ENCODE measurements at regions not wholly inside any gene's neighbourhood (a gene's known extent, or its start where the extent isn't known, plus 50 kb on each side); places are given as distances from the start of the nearest gene placed in this dataset.

DNA sequence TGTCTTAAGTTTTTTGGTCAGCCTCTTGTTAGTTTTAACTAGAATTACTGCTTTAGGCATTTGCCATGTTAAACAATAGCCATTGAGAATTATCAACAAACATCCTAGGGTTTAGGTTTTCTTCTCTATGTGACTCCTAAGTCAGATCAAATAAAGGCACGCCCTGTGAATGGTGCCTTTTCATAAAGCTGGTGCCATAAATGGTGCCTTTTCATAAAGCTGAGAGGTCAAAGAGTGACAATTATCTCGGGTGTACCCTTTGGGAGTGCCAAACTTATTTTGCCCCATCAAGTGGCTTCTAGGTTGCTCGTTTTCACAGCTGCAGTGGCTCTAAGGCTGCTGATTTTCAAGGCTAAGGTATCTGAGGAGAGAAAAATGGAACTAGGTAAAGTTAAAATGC lies 391.6 kb downstream of the DMRTA1 start:
- TF ChIP-seq CTCF (IDR thresholded peaks at IDR 0.05) (no peak), POLR2AphosphoS5 (IDR thresholded peaks at IDR 0.05; ENCODE audit: insufficient read depth in 1 of 2, low read depth in 1 of 2) (no peak), POLR2A (IDR thresholded peaks at IDR 0.05) (no peak)

All from vagina (tissue), 2 donors.